SW 1271 (cell line): ENCODE measurements at regions not wholly inside any gene's neighbourhood (a gene's known extent, or its start where the extent isn't known, plus 50 kb on each side); places are given as distances from the start of the nearest gene placed in this dataset.

Experiments used
- DNase-seq, 2 experiments: peaks; one replicate each; lab custom pipeline; 2025; lab: John Stamatoyannopoulos, UW

DNA sequence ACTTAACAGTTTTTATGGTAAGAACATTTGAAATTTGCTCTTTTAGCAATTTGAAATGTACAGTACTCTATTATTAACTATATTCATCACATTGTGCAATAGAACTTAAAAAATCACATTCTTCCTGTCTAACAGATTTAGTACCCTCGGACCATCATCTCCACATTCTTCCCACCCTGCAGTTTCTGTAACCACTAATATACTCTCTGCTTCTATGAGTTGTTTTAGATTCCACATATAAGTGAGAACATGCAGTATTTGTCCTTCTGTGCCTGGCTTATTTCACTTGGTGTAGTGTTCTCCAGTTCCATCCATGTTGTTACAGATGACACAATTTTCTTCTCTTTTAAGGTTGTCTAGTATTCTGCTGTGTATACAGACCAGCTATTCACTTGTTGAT lies 88.9 kb upstream of the SEC61G start:
- DNase-seq = no peak

DNA sequence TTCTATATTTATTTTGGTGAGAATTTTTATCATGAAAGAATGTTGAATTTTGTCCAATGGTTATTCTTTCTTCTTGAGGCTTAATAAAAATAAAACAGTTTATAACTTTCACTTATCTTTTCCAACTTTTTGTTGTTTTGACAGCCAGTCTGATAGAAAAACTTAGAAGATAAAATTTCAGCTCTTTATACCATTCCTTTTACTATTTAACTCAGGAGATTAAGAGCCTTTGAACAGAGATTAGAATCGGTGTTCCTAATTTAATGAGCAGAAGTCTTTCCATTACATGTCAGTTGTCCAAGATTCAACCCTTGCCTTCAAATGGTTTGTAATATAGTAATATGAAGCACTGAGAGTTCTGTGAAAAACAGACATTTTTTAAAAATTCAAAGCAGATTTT lies 97.8 kb upstream of the SEC61G start:
- no peak for DNase-seq

DNA sequence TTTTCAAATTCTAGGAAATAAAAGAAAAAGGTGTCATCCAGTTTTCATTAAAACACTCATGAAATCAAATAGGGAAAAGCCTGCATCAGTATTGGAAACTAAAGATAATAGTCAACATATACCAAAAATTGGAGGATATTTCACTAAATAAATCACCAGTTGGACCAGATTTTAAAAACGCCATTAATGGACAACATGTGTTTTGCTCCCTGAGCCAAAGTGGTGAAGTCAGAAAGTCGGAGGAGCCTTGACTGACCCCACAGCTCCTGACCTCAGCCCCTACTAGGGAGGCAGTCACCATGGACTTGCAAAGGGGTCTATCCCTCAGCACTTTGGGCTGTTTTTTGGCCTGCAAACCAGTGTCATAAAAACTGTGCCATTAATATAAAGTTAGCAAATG lies 98.3 kb upstream of the SEC61G start:
- DNase-seq = no peak

DNA sequence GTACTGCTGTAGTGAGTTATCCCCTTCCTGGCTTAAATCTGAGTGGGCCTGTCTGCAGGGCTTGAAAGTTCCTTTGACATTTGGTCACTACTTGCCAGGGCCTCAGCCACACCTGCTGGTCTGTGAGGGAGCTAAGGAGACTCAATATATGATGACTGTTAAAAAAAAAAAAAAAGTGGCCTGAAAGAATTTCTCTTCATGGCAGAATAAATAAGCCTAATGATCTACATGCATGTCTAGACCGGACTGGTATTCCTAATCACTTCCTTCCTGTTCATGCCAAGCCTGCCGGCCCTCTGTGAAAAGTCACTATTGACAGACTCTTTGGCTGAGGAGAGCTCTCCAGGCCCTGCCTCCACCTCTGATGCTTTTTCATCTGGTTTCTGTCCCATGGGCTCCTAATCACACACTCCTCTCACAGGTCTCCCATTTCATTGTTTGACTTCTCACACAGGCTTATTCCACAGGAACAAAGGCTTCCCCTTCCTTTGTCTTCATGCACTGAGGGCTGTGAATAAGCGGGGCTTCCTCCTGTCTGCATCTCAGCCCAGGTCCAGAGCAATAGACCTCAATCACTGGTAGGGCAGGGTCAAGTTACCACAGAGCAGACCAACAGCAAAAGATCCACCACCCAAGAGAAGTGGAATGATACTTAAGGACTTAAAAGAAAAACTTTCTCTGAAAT lies 99.1 kb upstream of the SEC61G start:
- no peak for DNase-seq

DNA sequence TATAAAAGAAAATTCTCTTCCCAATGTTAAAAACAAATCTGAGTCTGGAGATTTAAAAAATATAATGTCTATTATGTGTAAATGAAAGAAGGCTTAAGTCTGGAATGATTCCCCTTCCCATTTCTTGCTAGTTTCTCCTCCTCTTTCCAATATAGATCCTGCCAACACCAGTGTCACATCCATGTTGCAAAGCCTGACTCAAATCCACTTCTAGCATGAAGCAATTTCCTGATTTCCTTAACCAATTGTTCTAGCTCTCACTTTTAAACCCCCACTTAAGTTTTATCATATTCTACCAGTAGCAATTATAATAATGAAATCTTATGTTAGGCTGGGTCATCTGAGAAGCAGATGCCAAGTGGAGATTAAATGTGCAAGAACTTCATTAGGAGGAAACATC lies 100.1 kb upstream of the SEC61G start:
- DNase-seq = no peak

DNA sequence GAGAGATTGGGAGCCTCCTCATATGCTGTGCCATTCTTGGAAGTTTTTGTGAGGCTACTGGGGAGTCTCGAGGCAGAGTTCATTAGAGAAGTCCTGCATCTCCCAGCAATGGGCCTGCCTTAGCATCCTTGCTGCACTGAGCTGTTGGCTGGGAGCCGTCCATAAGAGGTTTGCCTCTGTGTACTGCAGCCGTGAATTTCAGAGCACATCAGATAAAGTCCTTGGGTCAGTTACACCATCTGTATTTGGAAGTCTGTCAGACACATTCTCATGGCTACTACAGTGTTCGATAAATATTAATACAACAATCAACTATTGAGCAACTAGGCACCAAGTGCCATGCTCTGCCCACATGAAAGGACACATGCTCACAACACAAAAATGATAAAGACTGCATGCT lies 100.5 kb upstream of the SEC61G start:
- DNase-seq = no peak

DNA sequence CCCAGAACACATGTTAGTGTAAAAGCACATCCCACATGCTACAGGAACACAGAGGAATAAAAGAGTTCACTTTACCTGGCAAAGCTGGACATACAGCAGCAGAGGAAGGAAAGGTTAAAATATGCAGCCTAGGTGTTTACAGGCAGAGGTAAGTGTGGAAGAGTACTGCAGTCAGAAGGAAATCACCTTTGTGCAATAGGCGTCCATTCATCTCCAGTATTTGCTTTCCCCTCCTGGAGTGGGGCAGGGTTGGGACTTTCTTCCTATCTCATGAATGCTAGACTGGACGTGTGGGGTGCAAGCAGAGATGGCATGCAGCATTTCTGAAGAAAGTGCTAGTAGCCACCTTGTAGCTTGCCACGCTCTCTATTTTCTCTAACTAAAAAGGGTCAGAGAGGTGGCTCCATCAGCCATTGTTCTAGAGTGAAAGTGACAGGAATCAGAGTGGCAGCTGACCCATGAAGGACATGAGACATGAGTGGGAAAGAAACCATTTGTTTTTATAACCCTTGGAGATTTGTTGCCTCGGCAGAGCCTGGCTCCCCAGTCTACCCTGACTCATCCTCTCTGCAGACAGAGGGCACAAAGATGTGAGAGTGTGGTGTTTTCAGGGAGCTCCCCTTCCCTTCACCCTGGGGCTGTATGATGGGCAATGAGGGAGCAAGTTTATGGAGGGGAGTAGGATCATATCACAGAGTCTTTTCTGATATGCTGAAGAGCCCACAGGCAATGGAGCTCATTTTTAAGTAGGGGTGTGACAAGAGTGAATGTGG lies 101.2 kb upstream of the SEC61G start:
- no peak for DNase-seq

DNA sequence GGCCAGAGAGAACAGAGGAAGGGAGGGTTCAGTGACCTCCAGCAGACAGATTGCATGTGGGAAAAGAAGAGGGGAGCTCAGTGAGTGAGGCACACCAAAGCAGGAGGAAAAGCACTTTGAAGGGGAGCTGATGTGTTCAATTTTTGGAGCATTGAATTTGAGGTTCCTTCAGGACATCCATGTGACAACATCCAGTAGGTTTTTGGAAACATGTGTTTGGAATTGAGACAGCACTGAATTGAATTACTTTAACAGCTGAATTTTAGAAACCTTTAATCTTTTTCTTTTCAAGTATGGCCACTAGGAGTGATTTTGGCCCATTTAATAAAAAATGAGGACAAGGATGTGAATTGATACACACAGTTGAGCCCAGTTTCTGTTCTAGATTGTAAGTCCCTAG lies 101.8 kb upstream of the SEC61G start:
- DNase-seq = no peak

DNA sequence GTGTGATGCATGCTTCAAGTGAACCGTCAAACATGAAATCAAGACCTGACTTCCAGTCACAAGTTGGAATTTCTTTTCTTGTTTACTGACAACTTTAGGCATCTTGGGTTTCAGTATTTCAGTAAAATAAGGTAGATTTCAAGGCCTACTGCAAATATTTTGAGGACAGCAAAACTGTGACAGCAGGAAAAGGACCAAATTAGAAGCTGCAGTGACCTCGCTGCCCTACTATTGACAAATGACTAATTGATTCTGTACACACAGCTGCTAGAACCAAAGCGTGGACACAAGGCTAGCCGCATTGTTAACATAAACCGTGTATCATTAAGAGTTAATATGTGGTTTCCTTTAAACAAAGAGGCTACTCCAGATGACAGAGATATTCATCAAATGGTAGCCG lies 105.7 kb upstream of the SEC61G start:
- DNase-seq = no peak

DNA sequence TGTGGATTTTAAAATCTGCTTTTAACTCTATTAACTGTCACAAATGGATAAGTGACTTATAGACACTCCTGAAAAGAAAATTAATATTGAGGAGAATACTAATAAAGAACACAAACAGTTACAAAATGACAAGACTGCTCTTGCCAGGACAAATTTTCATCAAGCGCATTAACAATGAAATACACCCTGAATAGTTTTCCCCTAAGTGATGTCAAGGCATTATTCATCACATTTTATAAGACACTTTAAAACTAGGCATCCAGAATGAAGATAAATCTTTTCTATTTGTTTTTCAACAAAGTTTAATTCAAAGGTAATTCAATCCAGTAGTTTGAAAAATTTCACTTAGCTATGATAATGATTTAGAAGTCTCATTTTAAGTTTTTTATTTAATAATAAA lies 110.5 kb upstream of the SEC61G start:
- DNase-seq = no peak

DNA sequence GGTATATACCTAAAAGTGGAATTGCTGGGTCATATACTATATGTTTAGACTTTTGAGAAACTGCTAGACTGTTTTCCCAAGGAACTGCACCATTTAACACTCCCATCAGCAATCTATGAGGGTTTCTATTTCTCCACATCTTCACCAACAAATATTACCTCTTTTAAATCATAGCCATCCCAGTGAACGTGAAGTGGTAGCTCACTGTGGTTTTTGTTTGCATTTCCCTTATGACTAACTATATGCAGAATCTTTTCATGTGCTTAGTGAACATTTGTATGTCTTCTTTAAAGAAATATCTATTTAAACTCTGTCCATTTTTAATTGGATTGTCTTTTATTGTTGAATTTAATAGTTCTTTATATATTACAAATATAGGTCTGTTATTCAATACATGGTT lies 115.8 kb upstream of the SEC61G start:
- no peak for DNase-seq

DNA sequence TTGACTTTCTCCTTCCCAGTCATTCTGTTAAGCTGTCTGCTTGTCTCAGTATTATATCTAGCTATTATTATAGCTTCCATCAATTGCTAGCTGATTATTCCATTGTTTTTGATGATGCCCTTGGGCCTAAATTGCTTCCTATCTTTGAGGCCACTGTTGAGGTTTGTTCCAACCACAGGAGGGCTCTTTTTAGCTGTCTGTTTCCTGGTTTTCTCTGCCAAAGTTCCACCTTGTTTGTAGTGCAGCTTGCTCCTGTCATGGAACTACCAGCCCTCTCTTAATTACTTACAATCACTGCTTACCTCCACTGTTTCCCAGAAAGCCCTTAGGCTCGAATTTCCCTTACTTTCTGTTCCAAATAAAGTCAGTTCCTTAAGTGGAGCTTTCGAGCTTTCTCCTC lies 118.7 kb upstream of the SEC61G start:
- DNase-seq = peak in 1 of 2 experiments; percentile 11

DNA sequence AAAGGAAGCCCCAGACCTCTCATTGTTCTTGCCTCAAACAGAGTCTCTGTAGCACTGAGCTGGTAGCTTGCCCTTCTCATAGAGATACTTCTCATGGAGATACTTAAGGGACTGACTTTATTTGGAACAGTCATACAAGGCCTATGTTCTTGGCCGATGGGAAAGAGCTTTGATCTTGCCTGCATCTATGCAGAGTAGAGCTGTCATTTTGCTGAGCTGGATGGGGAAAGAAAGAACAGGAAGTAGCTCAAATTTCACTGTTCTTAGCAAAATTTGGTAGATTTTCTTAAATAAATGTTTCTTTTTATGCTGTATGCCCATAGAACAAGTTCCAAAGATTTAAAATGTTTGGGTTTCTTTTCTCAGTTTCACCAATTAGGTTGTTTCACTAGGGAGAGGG lies 119.3 kb upstream of the SEC61G start:
- DNase-seq = no peak

DNA sequence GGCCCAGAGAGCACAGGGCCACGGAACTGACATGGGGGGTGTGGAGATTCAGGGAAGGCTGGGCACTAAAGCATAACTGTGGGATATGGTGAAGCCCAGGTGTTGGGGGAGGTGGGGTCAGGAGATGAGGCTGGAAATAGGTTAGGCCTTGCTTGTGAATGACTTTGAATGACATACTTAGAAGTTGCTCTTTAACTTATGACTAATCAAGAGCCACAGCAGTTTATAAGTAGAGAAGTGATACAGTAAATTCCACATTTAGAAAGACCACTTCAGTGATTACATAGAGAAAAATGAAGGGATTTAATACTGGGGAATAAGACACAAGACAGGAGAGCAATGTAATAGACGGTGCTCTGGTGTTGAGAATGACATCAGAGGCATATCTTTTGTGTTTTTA lies 120.8 kb upstream of the SEC61G start:
- no peak for DNase-seq

DNA sequence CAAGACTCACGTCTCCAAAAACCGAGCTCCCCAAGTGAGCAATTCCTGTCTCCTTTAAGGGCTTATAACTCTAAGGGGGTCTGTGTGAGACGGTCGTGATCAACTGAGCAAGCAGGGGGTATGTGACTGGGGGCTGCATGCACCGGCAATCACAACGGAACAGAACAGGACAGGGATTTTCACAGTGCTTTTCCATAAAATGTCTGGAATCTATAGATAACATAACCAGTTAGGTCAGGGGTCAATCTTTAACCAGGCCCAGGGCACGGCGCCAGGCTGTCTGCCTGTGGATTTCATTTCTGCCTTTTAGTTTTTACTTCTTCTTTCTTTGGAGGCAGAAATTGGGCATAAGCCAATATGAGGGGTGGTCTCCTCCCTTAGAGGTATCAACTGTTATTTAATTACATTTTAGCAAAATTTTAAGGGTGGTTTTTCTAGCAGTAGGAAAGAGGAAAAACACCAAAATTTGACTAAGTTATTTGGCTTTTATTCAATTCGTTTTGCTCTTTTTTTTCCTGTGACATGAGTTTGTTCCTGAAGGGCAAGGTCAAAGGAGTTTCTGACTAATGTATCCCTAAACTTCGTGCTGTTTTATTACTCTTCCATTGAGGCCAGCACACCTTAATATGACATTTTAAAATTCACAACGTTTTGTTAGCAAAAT lies 121.4 kb upstream of the SEC61G start:
- no peak for DNase-seq

DNA sequence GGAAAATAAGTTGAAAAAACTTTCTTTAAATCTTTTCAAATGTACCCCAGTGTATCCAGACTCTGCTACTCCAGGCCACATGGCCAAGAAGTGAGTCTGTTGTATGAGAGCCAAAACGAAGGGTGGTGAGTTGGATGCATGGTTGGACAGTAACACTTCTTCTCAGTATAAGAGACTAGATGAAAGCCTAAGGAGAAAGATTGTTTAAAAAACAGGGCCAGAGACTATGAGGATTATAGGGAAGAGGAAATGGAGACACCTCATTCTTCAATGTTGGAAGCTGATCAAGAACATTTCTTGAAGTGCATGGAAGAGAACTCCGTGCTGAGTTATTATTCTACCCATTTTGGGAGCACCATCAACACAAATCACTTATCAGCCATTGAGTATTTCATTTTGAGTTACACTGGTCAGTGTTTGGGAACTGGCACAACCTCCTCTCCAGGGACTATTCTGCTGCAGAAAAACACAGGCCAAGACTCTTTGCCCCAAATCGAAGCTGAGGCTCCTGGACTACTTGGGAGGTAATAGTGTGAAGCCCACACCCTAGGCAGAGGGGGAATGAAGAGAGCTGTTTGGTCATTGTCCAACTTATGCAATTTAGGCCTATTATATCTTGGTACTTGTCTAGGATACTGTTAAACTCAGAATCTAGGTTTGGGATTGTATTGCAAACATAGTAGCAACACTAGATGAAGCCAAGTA lies 123.0 kb upstream of the SEC61G start:
- no peak for DNase-seq

DNA sequence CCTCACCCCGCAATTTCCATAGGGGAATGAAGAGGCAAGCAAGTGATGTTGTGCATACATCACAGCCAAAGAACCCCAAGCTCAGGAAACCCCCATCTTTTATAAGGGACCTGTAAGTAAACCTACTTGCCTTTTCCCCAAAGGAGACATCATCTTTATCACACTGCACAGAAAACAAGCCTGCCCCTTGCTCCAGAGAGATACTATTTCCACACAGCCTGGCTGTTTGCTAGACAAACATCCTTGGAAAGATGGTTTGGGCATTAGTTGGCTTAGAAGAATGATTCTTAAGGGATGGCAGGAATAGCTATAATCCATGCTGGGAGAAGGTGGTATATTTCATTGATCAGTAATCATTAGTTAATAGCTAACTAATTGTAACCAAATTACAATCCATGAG lies 123.7 kb upstream of the SEC61G start:
- DNase-seq = no peak

DNA sequence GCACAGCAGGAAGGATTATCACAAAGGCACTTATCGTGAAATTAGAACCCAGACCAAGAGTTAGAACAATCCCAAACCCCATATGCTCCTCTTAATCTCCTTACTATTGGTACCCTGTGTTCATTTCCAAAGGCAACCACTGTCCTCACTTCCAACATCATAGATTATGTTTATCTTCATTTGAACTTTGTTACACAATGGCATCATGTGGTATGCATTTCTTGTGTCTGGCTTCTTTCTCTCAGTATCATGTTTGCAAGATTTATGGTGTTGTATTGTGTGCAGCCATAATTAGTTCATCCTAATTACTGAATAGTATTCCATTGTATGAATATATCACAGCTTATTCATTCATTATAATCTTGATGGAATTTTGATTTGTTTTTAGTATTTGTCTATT lies 124.6 kb upstream of the SEC61G start:
- no peak for DNase-seq

DNA sequence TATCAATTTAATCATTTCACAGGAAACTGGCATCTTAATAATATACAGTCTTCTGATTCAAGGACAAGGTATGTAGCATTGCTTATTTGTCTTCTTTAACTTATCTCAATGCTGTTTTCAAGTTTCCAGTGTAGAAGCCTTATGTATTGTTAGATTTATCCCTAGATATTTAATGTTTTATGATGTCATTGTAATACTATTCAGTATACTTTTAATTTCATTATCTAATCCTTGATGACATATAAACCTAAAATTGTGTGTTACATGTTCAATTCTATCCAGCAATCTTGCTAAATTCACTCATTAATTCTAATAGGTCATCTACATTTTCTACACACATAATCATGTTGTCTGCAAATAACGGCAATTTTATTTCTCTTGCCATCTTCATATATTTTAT lies 126.3 kb upstream of the SEC61G start:
- DNase-seq = no peak

DNA sequence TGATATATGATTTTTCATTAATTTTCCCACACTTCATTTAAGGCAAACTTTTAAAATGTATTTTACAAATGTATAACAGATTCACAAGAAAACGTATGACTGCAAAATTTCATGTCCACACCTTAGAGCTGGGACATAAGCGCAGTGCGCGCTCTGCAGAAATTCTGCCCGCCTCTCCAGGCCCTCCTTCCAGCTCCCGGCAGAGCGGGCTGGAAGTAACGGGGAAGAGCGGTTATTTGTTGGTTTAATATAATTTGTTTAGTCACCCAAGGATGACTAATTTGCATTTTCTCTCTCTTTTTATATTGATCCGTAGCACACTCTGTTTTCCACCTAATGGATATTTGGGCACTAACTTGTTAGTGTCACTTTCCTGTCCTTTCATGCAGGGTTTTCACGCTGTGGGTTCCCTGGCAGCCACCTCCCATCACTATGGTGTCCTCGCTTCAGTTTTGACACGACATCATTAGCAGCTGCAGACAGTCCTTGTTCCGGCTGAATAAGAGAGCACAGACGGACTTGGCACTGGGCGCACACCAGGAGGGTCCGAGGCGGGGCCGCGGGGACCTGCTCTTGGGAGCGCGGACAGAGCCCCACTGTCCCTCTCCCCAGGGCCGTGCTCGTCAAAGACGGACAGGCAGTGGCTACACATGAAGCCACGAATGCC lies 129.2 kb upstream of the SEC61G start:
- no peak for DNase-seq

DNA sequence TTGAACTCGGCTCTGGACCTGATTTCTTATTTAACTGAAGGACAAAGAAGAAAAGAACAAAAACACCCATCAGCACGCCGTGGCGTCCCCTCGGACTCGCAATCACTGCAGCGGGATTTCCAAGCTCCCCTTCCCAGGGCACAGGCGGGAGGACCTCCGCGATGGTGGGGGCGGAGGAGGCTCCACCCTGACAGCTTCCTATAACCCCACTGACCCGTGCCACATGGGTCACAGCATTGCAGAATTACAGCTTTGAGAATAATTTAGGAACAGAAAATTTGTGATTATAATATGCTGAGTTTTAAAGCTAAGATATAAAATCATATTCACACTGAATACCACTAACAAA lies 129.7 kb upstream of the SEC61G start:
- no peak for DNase-seq

DNA sequence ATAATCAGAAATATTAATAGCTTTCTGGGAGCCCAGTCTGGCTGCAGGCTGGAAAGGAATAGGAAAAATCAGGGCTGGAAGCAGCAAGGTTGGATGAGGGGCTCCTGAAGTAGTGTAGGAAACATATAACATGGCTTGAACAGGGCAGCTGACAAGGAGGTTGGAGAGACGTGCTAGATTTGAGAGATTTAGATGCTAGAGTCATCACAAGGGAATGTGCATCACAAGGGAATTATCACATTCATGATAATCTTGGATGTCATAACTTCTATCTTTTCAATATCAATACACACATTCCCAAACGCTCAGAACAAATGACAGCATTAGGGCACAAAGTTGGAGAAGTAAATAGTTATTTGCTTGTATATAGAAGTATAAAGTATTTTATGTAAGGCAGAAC lies 120.9 kb upstream of the EGFR start:
- DNase-seq = no peak
